HL-60 (cell line): ENCODE measurements at regions not wholly inside any gene's neighbourhood (a gene's known extent, or its start where the extent isn't known, plus 50 kb on each side); places are given as distances from the start of the nearest gene placed in this dataset.

Experiments used
- POLR2AphosphoS5 ChIP-seq: IDR thresholded peaks from 2 replicates; pipeline ENCODE4 v1.6.1; 2012; ENCODE audit warnings: low read depth
- SPI1 ChIP-seq: IDR thresholded peaks from 2 replicates; pipeline ENCODE4 v1.6.1; 2012; ENCODE audit warnings: low read depth, mild to moderate bottlenecking, borderline replicate concordance
- TF ChIP-seq, protein P1 (sequence below): IDR thresholded peaks from one replicate; pipeline ENCODE4 v1.5.1; 2011; ENCODE audit warnings: low read length, control low read depth, inconsistent platforms; ENCODE audit not compliant: insufficient read depth
- TF ChIP-seq, protein P2 (sequence below): IDR thresholded peaks from 2 replicates; pipeline ENCODE4 v1.6.1; 2012; ENCODE audit warnings: low read depth; ENCODE audit not compliant: insufficient replicate concordance

DNA sequence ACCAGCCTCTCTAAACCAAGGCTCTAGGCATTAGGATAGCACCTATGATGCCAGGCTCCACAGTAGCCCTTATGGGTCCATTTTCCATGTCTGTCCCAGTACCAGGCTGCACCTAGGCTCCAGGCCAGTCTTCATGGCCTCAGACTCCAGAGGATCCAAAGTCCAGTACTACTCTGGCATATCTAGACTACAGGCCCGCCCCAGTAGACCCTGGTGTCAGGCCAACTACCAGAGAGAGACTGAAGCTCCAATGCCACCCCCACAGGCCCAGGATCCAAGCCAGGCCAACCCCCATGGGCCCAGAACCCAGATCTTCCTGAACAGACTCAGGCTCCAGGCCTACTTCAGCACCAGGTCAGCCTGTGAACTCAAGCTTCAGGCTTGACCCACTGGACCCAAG is 287.0 kb downstream of the KCNC2 start:
- TF ChIP-seq, protein P1, sequence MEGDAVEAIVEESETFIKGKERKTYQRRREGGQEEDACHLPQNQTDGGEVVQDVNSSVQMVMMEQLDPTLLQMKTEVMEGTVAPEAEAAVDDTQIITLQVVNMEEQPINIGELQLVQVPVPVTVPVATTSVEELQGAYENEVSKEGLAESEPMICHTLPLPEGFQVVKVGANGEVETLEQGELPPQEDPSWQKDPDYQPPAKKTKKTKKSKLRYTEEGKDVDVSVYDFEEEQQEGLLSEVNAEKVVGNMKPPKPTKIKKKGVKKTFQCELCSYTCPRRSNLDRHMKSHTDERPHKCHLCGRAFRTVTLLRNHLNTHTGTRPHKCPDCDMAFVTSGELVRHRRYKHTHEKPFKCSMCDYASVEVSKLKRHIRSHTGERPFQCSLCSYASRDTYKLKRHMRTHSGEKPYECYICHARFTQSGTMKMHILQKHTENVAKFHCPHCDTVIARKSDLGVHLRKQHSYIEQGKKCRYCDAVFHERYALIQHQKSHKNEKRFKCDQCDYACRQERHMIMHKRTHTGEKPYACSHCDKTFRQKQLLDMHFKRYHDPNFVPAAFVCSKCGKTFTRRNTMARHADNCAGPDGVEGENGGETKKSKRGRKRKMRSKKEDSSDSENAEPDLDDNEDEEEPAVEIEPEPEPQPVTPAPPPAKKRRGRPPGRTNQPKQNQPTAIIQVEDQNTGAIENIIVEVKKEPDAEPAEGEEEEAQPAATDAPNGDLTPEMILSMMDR = no peak
- TF ChIP-seq SPI1 = no peak
- TF ChIP-seq, protein P2, sequence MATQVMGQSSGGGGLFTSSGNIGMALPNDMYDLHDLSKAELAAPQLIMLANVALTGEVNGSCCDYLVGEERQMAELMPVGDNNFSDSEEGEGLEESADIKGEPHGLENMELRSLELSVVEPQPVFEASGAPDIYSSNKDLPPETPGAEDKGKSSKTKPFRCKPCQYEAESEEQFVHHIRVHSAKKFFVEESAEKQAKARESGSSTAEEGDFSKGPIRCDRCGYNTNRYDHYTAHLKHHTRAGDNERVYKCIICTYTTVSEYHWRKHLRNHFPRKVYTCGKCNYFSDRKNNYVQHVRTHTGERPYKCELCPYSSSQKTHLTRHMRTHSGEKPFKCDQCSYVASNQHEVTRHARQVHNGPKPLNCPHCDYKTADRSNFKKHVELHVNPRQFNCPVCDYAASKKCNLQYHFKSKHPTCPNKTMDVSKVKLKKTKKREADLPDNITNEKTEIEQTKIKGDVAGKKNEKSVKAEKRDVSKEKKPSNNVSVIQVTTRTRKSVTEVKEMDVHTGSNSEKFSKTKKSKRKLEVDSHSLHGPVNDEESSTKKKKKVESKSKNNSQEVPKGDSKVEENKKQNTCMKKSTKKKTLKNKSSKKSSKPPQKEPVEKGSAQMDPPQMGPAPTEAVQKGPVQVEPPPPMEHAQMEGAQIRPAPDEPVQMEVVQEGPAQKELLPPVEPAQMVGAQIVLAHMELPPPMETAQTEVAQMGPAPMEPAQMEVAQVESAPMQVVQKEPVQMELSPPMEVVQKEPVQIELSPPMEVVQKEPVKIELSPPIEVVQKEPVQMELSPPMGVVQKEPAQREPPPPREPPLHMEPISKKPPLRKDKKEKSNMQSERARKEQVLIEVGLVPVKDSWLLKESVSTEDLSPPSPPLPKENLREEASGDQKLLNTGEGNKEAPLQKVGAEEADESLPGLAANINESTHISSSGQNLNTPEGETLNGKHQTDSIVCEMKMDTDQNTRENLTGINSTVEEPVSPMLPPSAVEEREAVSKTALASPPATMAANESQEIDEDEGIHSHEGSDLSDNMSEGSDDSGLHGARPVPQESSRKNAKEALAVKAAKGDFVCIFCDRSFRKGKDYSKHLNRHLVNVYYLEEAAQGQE = no peak
- no peak for TF ChIP-seq POLR2AphosphoS5
